UCSD-AML1 (cell line): ENCODE measurements at regions not wholly inside any gene's neighbourhood (a gene's known extent, or its start where the extent isn't known, plus 50 kb on each side); places are given as distances from the start of the nearest gene placed in this dataset.
"Not testable (repeated sequence)": the region's sequence is repeated elsewhere in the genome, so short reads cannot be mapped to it uniquely, and the experiment has no call there.

Source experiments
- DNase-seq: peaks from one replicate; lab custom pipeline; 2025; ENCODE audit not compliant: unreplicated experiment; lab: John Stamatoyannopoulos, UW

GRCh38 chr5:102154791-102155605 is 141.1 kb downstream of the SLCO4C1 start:
- DNase-seq = not testable (repeated sequence)

DNA sequence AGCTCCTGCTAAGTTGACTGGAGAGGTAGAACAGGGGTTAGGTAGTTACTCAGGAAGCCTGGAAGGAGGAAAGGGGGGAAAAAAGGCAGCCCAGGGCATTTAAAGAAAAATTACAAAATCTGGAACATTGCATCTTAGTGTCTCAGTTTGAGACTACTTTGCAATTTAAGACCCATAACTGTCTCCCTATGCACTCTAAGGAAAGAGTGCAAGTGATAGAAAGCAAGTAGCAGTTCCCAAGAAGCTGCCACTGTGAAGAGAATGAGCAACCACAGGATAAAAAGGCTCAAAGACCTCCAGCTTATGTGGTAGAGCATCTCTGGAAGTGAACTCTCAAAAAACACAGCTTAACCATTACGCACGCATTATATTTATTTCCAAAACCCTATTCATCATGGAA is 141.8 kb downstream of the SLCO4C1 start:
- DNase-seq = no peak

GRCh38 chr5:102153003-102153759 is 142.9 kb downstream of the SLCO4C1 start:
- no peak for DNase-seq

DNA sequence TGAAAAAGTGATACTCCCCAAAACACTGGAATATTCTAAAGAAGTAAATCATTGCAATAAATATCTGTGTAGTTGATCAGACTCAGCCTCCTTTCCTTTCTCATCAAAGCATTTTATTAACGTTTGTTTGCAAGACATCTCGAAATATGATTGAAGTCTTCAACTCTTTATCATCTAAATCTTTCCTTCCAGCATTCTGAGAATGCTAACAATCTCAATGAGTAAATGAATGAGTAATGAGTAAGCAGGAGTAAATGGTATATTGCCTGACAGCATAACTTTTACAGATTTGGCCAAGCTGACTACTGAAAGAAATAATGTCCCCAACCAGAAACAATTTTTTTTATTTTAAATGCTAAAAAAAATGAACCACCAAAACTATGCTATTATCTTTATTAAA is 157.1 kb downstream of the SLCO4C1 start:
- no peak for DNase-seq

- no peak for DNase-seq
Observed at GRCh38 chr5:102138243-102138653, 157.8 kb downstream of the SLCO4C1 start.

DNA sequence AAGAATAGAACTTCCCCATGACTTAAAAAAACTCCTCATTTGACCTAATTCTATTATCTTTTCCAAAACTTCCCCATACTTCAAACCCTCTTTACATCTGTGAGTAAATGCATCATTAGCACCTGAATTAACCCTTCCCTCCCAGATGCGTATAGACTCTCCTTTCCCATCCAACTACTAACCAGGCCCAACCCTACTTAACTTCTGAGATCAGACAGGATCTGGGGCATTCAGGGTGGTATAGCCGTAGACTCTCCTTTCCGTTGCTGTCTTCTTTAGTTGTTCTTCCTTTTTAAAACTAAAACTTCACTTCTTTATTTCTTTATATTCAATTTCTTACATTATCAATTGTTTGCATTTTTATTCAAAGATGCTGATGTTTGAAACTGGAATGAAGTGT is 165.2 kb downstream of the SLCO4C1 start:
- DNase-seq = no peak

GRCh38 chr5:102130386-102130785 is 165.7 kb downstream of the SLCO4C1 start:
- DNase-seq = no peak

- DNase-seq = no peak
Observed at GRCh38 chr5:102119252-102119651, 176.8 kb downstream of the SLCO4C1 start.

GRCh38 chr5:102115736-102116135 is 180.3 kb downstream of the SLCO4C1 start:
- DNase-seq = no peak

DNA sequence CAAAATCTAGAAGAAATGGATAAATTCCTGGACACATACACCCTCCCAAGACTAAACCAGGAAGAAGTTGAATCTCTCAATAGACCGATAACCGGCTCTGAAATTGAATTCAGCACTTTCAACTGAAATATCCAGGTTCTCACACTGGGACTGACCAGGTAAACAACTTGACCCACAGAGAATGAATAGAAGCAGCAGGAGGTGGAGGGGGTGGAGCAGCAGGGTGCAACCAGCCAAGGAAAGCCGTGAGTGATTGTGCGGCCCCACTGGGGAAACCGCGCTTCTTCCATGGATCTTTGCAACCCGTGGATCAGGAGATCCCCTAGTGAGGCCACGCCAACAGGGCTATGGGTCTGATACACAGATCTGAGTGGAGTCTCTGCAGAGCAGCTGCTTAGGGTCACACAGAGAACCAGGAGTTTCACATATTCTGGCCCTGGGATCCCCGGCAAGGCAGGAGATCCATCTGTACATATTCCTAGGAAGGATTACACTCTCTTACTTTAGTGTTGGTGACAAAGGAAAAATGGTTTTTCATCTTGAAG is 181.5 kb downstream of the SLCO4C1 start:
- peak; percentile 1 for DNase-seq

DNA sequence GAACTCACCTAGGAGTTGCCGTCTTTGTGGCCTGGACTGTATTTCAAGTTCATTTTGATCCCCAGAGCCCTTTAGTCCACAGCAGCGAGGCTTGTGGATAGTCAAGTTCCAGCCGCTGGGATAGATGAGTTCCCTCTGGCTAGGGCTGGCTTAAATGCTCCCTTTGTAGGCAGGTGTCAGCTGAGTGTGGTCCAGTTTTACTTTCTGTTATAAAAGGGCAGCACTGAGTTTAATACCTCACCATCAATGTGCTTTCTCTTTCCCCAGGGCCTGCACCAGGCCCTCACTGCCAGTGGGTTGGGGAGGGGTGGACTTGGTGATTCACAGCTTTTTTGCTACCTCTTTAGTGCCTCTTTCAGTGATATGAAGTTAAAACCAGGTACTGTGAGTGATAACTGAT is 188.2 kb downstream of the SLCO4C1 start:
- DNase-seq = no peak

DNA sequence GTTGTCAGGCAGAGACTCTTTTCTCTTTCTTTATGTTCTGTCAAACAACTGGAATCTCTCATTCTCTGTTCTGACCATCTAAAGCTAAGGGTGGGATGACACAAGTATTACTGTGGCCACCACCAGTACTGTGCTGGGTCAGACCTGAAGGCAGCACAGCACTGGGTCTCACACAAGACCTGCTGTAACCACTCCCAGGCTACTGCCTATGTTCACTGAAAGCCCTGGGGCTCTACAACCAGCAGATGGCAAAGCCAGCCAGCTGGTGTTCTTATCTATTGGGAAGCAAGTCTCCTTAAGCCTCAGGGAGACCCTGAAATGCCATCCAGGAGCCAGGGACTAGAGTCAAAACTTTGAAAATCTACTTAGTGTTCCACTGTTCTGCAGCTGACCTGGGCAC is 189.5 kb downstream of the SLCO4C1 start:
- peak; percentile 5 for DNase-seq

DNA sequence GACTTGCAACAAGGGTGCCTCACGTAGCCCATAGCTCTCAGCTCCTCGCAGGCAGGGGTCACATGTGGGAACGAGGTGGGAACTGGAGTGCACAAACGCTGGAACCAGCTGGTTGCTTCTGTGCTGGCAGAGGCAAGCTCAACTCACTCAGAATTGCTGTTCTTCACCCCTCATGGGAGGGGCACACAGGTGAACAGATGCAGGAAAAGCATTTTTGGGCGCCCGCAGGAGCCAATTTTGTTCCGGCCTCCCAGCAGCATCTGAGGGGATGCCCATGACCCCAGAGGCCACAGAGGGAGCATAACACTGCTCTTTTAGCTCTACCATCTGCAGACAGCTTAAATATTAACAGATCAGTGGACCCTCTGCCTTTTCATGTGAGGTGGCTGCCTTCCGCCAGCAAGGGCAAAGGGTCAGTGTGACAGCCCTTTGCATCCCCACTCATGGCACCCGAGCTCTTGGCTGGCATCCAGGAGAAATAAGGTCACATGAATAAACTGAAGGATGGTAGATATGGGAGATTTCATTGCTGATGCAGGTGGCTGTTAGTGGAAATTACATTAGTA is 196.2 kb downstream of the SLCO4C1 start:
- peak; percentile 5 for DNase-seq

- not testable (repeated sequence) for DNase-seq
Observed at GRCh38 chr5:102099083-102099482, 197.0 kb downstream of the SLCO4C1 start.

GRCh38 chr5:102098606-102099005 is 197.5 kb downstream of the SLCO4C1 start:
- not testable (repeated sequence) for DNase-seq

DNA sequence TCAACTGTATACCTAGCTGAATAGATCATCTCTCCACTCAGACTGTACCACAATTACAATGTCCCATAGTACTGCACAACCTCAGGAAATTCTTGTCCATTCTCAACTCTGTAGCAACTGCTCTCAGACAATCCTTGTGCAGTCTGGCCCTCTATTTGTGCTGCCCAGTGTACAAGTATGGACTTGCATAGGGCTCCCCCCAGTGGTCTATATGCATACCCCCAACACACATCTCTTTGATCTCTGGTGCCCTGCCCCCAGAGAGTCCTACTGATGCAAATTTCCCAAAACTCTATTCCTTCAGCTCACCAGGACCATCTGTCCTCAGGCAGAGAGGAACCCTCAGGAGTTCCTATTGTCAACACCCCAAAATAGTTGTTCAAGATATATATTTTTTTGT is 205.3 kb downstream of the SLCO4C1 start:
- peak; percentile 9 for DNase-seq

- no peak for DNase-seq
Observed at GRCh38 chr5:102089883-102090282, 206.2 kb downstream of the SLCO4C1 start.

GRCh38 chr5:102087906-102088305 is 208.2 kb downstream of the SLCO4C1 start:
- DNase-seq = no peak

GRCh38 chr5:102080288-102080687 is 215.8 kb downstream of the SLCO4C1 start:
- DNase-seq = no peak

GRCh38 chr5:102077920-102078319 is 218.2 kb downstream of the SLCO4C1 start:
- DNase-seq = no peak

- DNase-seq = no peak
Observed at GRCh38 chr5:102069974-102070373, 226.1 kb downstream of the SLCO4C1 start.

DNA sequence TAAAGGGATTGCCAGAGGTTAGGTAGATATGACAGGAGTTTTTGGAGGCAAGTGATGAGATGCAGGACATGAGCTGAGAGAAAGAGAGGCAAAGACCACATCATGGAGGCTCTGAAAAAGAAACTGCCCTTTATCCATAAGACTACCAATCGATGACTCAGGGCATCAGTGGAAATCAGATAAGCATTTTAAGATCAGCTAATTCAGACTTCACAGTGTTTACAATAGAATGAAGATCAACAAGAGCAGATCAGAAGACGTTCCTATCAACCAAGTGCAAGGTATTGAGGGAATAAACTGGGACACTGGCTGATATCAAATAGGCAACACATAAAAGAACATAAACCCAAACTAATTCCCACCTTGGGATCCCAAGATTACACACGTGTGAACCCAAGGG is 227.2 kb downstream of the SLCO4C1 start:
- no peak for DNase-seq
